SK-N-SH (cell line): ENCODE measurements at regions not wholly inside any gene's neighbourhood (a gene's known extent, or its start where the extent isn't known, plus 50 kb on each side); places are given as distances from the start of the nearest gene placed in this dataset.

Experiments
- CTCF ChIA-PET: fragments of 300-600, 350-600 bp; formaldehyde crosslinking; extraction: SDS; loops from one replicate; lab custom pipeline; 2021; lab: Yijun Ruan, JAX
- POLR2A ChIA-PET: fragments of 350-600 bp; sonication (Branson Sonifier 250); formaldehyde crosslinking; extraction: SDS; loops from one replicate; lab custom pipeline; 2020; ENCODE audit warnings: antibody characterized with exemption, inconsistent platforms; lab: Yijun Ruan, JAX
- DNase-seq: peaks from one replicate; pipeline ENCODE4 v3.0.0; 2012
- H2AFZ ChIP-seq: fragments of 200-600 bp; sonication (generic); 2 replicates; pipeline ENCODE4 v1.8.1; 2016; ENCODE audit warnings: antibody characterized with exemption, mild to moderate bottlenecking, low read depth
- H3F3A ChIP-seq: fragments of 200-600 bp; sonication (generic); replicated peaks from 2 replicates; pipeline ENCODE3; 2016; ENCODE audit warnings: antibody characterized with exemption, mild to moderate bottlenecking; ENCODE audit not compliant: insufficient read depth
- H3K27ac ChIP-seq, 2 experiments: fragments of 200-500 bp in 1 of 2; fragments of 200-600 bp in 1 of 2; sonication (Bioruptor generic) in 1 of 2; sonication (generic), shearing (Covaris generic) in 1 of 2; 2 replicates each; pipeline versions ENCODE4 v1.5.1 to v1.6.1; 2014 to 2016; ENCODE audit warnings: low read depth in 2 of 2, inconsistent platforms in 1 of 2, low read length in 1 of 2, mild to moderate bottlenecking in 1 of 2, mixed read lengths in 1 of 2
- H3K27me3 ChIP-seq: fragments of 200-600 bp; sonication (generic), shearing (Covaris generic); 2 replicates; pipeline ENCODE4 v1.6.1; 2016; ENCODE audit warnings: mixed run types; ENCODE audit not compliant: insufficient read depth
- H3K36me3 ChIP-seq, 2 experiments: fragments of 200-500 bp in 1 of 2; fragments of 200-600 bp in 1 of 2; sonication (Bioruptor generic) in 1 of 2; sonication (generic) in 1 of 2; replicated peaks in 1 of 2; 2 replicates each; pipeline versions ENCODE3 to v1.5.1; 2014 to 2016; ENCODE audit warnings: low read length in 1 of 2, mild to moderate bottlenecking in 1 of 2; ENCODE audit not compliant: insufficient read depth in 2 of 2, control insufficient read depth in 1 of 2
- H3K4me1 ChIP-seq, 2 experiments: fragments of 200-500 bp in 1 of 2; fragments of 200-600 bp in 1 of 2; sonication (Bioruptor generic) in 1 of 2; sonication (generic), shearing (Covaris generic) in 1 of 2; 2 replicates each; pipeline versions ENCODE4 v1.5.1 to v1.6.1; 2014 to 2016; ENCODE audit warnings: low read depth in 1 of 2, low read length in 1 of 2, mixed run types in 1 of 2; ENCODE audit not compliant: insufficient read depth in 2 of 2, control insufficient read depth in 1 of 2
- H3K4me2 ChIP-seq: fragments of 200-600 bp; sonication (generic), shearing (Covaris generic); 2 replicates; pipeline ENCODE4 v1.6.1; 2017; ENCODE audit warnings: mixed run types
- H3K4me3 ChIP-seq, 2 experiments: fragments of 200-500 bp in 1 of 2; fragments of 200-600 bp in 1 of 2; sonication (Bioruptor generic) in 1 of 2; sonication (generic), shearing (Covaris generic) in 1 of 2; 2 replicates each; pipeline versions ENCODE4 v1.5.1 to v1.8.1; 2014 to 2016; ENCODE audit warnings: low read depth in 2 of 2, inconsistent platforms in 1 of 2, low read length in 1 of 2, mild to moderate bottlenecking in 1 of 2, mixed read lengths in 1 of 2, moderate library complexity in 1 of 2
- H3K79me2 ChIP-seq: fragments of 200-600 bp; sonication (generic); 2 replicates; pipeline ENCODE4 v1.8.1; 2017; ENCODE audit warnings: mild to moderate bottlenecking; ENCODE audit not compliant: insufficient read depth
- H3K9ac ChIP-seq: fragments of 200-600 bp; sonication (generic); 2 replicates; pipeline ENCODE4 v1.6.1; 2017; ENCODE audit warnings: mixed run types
- H3K9me2 ChIP-seq: fragments of 200-600 bp; sonication (generic); 2 replicates; pipeline ENCODE4 v1.6.1; 2017; ENCODE audit warnings: mixed run types
- H3K9me3 ChIP-seq: fragments of 200-600 bp; sonication (generic); 2 replicates; pipeline ENCODE4 v1.6.1; 2017; ENCODE audit warnings: mixed run types, mild to moderate bottlenecking, moderate library complexity
- H4K20me1 ChIP-seq: fragments of 200-600 bp; sonication (generic); 2 replicates; pipeline ENCODE4 v1.6.1; 2017; ENCODE audit warnings: mild to moderate bottlenecking, mixed run types; ENCODE audit not compliant: insufficient read depth
- EP300 ChIP-seq, 2 experiments: IDR thresholded peaks; 2 replicates each; pipeline versions ENCODE4 v1.4.0 to v1.6.1; 2012; ENCODE audit warnings: borderline replicate concordance in 1 of 2, low read depth in 1 of 2, low read length in 1 of 2
- EZH2phosphoT487 ChIP-seq: fragments of 200-600 bp; sonication (generic); IDR thresholded peaks from 2 replicates; pipeline ENCODE4 v1.6.1; 2017; ENCODE audit warnings: low read depth, mixed run types, mild to moderate bottlenecking, antibody characterized with exemption, moderate library complexity, borderline replicate concordance
- FOSL2 ChIP-seq: IDR thresholded peaks from 2 replicates; pipeline ENCODE4 v1.4.0; 2012; ENCODE audit warnings: low read depth, mild to moderate bottlenecking, moderate library complexity, borderline replicate concordance
- FOXM1 ChIP-seq: IDR thresholded peaks from 2 replicates; pipeline ENCODE4 v1.4.0; 2012; ENCODE audit warnings: low read depth, mild to moderate bottlenecking
- GABPA ChIP-seq: IDR thresholded peaks from 2 replicates; pipeline ENCODE4 v1.4.0; 2012; ENCODE audit warnings: low read depth, mild to moderate bottlenecking
- JUND ChIP-seq: IDR thresholded peaks from 2 replicates; pipeline ENCODE4 v1.4.0; 2012
- MXI1 ChIP-seq: IDR thresholded peaks from 2 replicates; pipeline ENCODE4 v1.6.1; 2012; ENCODE audit warnings: mild to moderate bottlenecking, low read depth, low read length, improper control_type of control experiment
- NFIC ChIP-seq: IDR thresholded peaks from 2 replicates; pipeline ENCODE4 v1.4.0; 2012; ENCODE audit warnings: borderline replicate concordance
- RAD21 ChIP-seq: IDR thresholded peaks from 2 replicates; pipeline ENCODE4 v1.6.1; 2012; ENCODE audit warnings: mild to moderate bottlenecking, low read length
- TAF1 ChIP-seq: IDR thresholded peaks from 2 replicates; pipeline ENCODE4 v1.6.1; 2012; ENCODE audit warnings: low read depth, mild to moderate bottlenecking, low read length, moderate library complexity, borderline replicate concordance
- TCF12 ChIP-seq: IDR thresholded peaks from 2 replicates; pipeline ENCODE4 v1.4.0; 2012
- TEAD4 ChIP-seq: IDR thresholded peaks from 2 replicates; pipeline ENCODE4 v1.4.0; 2012; ENCODE audit warnings: mild to moderate bottlenecking, borderline replicate concordance; ENCODE audit not compliant: insufficient read depth
- WGBS: methylation state at CpG from one replicate; pipeline ENCODE4 v1.1.6; 2017; ENCODE audit warnings: low lambda C conversion rate; 5-methylcytosine and 5-hydroxymethylcytosine counted together
- TF ChIP-seq, protein P1 (sequence below): IDR thresholded peaks from 2 replicates; pipeline ENCODE4 v1.4.0; 2012; ENCODE audit warnings: low read depth
- TF ChIP-seq, protein P2 (sequence below): IDR thresholded peaks from 2 replicates; pipeline ENCODE4; 2012
- TF ChIP-seq, protein P3 (sequence below): IDR thresholded peaks from 2 replicates; pipeline ENCODE4 v1.4.0; 2012; ENCODE audit warnings: low read depth, borderline replicate concordance
- TF ChIP-seq, protein P4 (sequence below): IDR thresholded peaks from 2 replicates; pipeline ENCODE4 v1.4.0; 2012; ENCODE audit warnings: low read depth, borderline replicate concordance
- TF ChIP-seq, protein P5 (sequence below): IDR thresholded peaks from 2 replicates; pipeline ENCODE4 v1.6.1; 2012; ENCODE audit warnings: mild to moderate bottlenecking, low read depth, low read length, moderate library complexity

DNA sequence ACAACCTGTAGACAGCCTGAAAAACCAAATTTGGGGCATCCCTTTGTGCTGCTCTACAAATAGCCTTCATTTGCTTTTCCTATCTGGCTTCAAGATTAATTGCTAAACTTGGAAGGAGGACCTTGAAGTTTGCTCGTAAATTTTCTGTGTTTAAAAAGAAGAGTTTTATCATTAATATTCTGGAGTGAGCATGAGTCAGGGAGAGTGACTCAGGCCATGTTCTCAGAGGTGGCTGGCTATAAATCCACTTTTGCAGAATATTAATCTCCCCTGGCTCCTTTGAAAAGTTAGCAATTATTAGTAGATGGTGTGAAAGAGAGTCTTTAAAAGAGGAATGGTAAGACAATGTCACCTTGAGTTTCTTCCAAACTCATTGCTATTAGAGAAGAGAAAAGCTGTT is 91.0 kb downstream of the ANKEF1 start:
- Histone ChIP-seq H3K9ac (no peak overlapping the region), H3K4me1 (no peaks in the 10 kb centered on the region), H3K4me2 (0 out of 2 replicates have a peak overlapping the region, but pooled peaks have one; percentile 20), H3K27me3 (no peaks in the 10 kb centered on the region), H3K9me2 (no peaks in the 10 kb centered on the region), H3K79me2 (no peaks in the 10 kb centered on the region), H3K9me3 (no peaks in the 10 kb centered on the region), H2AFZ (no peak overlapping the region), H3K4me3 (no peak overlapping the region), H4K20me1 (no peaks in the 10 kb centered on the region), H3K36me3 (no peaks in the 10 kb centered on the region), H3F3A (no peaks in the 10 kb centered on the region), H3K27ac (peak overlapping the region in 1 of 2 experiments; percentile 28; a peak in 1 of 4 replicates)
- TF ChIP-seq JUND = peak; percentile 85
- TF ChIP-seq, protein P1, sequence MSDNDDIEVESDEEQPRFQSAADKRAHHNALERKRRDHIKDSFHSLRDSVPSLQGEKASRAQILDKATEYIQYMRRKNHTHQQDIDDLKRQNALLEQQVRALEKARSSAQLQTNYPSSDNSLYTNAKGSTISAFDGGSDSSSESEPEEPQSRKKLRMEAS = no peak
- TF ChIP-seq GABPA = no peak
- TF ChIP-seq, protein P2, sequence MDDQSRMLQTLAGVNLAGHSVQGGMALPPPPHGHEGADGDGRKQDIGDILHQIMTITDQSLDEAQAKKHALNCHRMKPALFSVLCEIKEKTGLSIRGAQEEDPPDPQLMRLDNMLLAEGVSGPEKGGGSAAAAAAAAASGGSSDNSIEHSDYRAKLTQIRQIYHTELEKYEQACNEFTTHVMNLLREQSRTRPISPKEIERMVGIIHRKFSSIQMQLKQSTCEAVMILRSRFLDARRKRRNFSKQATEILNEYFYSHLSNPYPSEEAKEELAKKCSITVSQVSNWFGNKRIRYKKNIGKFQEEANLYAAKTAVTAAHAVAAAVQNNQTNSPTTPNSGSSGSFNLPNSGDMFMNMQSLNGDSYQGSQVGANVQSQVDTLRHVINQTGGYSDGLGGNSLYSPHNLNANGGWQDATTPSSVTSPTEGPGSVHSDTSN = peak; percentile 93
- peak; percentile 47; the same call in 1 of the 2 replicates for TF ChIP-seq TEAD4
- peak in 1 of 2 experiments; percentile 80; a peak in 1 of 4 replicates for TF ChIP-seq EP300 (IDR thresholded peaks at IDR 0.05; ENCODE audit: borderline replicate concordance in 1 of 2, low read depth in 1 of 2, low read length in 1 of 2)
- TF ChIP-seq FOSL2 = peak; percentile 81
- TF ChIP-seq, protein P3, sequence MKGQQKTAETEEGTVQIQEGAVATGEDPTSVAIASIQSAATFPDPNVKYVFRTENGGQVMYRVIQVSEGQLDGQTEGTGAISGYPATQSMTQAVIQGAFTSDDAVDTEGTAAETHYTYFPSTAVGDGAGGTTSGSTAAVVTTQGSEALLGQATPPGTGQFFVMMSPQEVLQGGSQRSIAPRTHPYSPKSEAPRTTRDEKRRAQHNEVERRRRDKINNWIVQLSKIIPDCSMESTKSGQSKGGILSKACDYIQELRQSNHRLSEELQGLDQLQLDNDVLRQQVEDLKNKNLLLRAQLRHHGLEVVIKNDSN = no peak
- no peak for TF ChIP-seq RAD21
- peak; percentile 25; the same call in 1 of the 2 replicates for TF ChIP-seq NFIC
- TF ChIP-seq TCF12 = peak; percentile 66
- no peak for TF ChIP-seq EZH2phosphoT487
- CTCF ChIA-PET = interaction anchor here (1.0 kb wide), 1 partner anchor 35 kb away, joined by 3 read pairs; no protein-coding TSS in a partner anchor
- no peak for DNase-seq
- POLR2A ChIA-PET = no interaction called here
- 14% methylated on average over 1 of the region's 1 CpG for WGBS

DNA sequence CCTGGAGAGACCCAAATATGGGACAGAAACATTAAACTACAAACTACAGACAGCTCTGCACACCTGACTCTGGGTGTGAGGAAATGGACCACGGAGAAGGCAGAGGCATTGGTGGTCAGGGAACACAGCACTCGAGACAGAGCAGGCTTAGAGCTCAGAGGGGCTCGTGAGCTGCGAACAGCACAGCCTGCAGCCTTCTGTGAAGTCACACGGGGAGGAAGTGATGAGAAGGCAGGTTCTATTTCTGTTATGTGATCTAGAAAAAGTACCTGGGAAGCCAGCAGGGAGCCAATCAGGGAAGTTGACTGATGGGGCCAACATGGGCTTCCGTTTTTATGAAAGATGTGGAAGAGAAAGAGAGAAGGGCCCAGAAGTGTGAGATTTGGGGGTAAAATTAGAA is 88.9 kb upstream of the SNAP25 start:
- DNase-seq = no peak
- no peaks in the 10 kb centered on the region for H3K79me2 ChIP-seq
- no peak overlapping the region for H3K27ac ChIP-seq
- no peaks in the 10 kb centered on the region for H3K9me3 ChIP-seq
- no peak overlapping the region for H3K9ac ChIP-seq
- H2AFZ ChIP-seq = no peak overlapping the region
- no peaks in the 10 kb centered on the region for H3F3A ChIP-seq
- H3K36me3 ChIP-seq = no peaks in the 10 kb centered on the region
- 90% methylated on average over 6 of the region's 6 CpGs for WGBS
- H3K4me3 ChIP-seq = no peak overlapping the region
- H4K20me1 ChIP-seq = no peaks in the 10 kb centered on the region
- POLR2A ChIA-PET = no interaction called here
- H3K27me3 ChIP-seq = no peaks in the 10 kb centered on the region
- no peaks in the 10 kb centered on the region for H3K9me2 ChIP-seq
- CTCF ChIA-PET = interaction anchor here (0.5 to 1.3 kb wide), 3 partner anchors 152 to 1915 kb away, joined by 3 to 4 read pairs (median 3); no protein-coding TSS in a partner anchor
- peaks cover 4 to 26% of the 10 kb centered on the region in 2 experiments; a peak in 2 of 4 replicates for H3K4me1 ChIP-seq
- no peak overlapping the region for H3K4me2 ChIP-seq
- TF ChIP-seq FOSL2 (no peak), FOXM1 (no peak), MXI1 (no peak), TAF1 (no peak)
- TF ChIP-seq, protein P4, sequence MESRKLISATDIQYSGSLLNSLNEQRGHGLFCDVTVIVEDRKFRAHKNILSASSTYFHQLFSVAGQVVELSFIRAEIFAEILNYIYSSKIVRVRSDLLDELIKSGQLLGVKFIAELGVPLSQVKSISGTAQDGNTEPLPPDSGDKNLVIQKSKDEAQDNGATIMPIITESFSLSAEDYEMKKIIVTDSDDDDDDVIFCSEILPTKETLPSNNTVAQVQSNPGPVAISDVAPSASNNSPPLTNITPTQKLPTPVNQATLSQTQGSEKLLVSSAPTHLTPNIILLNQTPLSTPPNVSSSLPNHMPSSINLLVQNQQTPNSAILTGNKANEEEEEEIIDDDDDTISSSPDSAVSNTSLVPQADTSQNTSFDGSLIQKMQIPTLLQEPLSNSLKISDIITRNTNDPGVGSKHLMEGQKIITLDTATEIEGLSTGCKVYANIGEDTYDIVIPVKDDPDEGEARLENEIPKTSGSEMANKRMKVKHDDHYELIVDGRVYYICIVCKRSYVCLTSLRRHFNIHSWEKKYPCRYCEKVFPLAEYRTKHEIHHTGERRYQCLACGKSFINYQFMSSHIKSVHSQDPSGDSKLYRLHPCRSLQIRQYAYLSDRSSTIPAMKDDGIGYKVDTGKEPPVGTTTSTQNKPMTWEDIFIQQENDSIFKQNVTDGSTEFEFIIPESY = no peak
- TF ChIP-seq, protein P2 = no peak
- TF ChIP-seq, protein P3 = no peak
- TF ChIP-seq, protein P5, sequence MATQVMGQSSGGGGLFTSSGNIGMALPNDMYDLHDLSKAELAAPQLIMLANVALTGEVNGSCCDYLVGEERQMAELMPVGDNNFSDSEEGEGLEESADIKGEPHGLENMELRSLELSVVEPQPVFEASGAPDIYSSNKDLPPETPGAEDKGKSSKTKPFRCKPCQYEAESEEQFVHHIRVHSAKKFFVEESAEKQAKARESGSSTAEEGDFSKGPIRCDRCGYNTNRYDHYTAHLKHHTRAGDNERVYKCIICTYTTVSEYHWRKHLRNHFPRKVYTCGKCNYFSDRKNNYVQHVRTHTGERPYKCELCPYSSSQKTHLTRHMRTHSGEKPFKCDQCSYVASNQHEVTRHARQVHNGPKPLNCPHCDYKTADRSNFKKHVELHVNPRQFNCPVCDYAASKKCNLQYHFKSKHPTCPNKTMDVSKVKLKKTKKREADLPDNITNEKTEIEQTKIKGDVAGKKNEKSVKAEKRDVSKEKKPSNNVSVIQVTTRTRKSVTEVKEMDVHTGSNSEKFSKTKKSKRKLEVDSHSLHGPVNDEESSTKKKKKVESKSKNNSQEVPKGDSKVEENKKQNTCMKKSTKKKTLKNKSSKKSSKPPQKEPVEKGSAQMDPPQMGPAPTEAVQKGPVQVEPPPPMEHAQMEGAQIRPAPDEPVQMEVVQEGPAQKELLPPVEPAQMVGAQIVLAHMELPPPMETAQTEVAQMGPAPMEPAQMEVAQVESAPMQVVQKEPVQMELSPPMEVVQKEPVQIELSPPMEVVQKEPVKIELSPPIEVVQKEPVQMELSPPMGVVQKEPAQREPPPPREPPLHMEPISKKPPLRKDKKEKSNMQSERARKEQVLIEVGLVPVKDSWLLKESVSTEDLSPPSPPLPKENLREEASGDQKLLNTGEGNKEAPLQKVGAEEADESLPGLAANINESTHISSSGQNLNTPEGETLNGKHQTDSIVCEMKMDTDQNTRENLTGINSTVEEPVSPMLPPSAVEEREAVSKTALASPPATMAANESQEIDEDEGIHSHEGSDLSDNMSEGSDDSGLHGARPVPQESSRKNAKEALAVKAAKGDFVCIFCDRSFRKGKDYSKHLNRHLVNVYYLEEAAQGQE = no peak
